ENCODE measurements at regions not wholly inside any gene's neighbourhood (a gene's known extent, or its start where the extent isn't known, plus 50 kb on each side); places are given as distances from the start of the nearest gene placed in this dataset.

GRCh38 chr5:1655496-1656270 lies 131.9 kb upstream of the LPCAT1 start:
- TF ChIP-seq, protein P1, sequence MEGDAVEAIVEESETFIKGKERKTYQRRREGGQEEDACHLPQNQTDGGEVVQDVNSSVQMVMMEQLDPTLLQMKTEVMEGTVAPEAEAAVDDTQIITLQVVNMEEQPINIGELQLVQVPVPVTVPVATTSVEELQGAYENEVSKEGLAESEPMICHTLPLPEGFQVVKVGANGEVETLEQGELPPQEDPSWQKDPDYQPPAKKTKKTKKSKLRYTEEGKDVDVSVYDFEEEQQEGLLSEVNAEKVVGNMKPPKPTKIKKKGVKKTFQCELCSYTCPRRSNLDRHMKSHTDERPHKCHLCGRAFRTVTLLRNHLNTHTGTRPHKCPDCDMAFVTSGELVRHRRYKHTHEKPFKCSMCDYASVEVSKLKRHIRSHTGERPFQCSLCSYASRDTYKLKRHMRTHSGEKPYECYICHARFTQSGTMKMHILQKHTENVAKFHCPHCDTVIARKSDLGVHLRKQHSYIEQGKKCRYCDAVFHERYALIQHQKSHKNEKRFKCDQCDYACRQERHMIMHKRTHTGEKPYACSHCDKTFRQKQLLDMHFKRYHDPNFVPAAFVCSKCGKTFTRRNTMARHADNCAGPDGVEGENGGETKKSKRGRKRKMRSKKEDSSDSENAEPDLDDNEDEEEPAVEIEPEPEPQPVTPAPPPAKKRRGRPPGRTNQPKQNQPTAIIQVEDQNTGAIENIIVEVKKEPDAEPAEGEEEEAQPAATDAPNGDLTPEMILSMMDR (conservative IDR thresholded peaks at IDR 0.05), result no peak
- TF ChIP-seq ZFX (IDR thresholded peaks at IDR 0.05), result no peak
